Caco-2 (cell line): ENCODE measurements at regions not wholly inside any gene's neighbourhood (a gene's known extent, or its start where the extent isn't known, plus 50 kb on each side); places are given as distances from the start of the nearest gene placed in this dataset.

Source experiments
- BruUV-seq: library from RNA; stranded (reverse); fragments of 400-500 nt; replicated peaks from 2 replicates; lab custom pipeline; 2021; lab: Mats Ljungman, UMichigan
- CTCF ChIA-PET: fragments of 300-600 bp; sonication (Branson Sonifier 250); formaldehyde crosslinking; loops from one replicate; lab custom pipeline; 2022; ENCODE audit warnings: antibody characterized with exemption; lab: Charles Lee
- POLR2A ChIA-PET: fragments of 300-600 bp; sonication (Branson Sonifier 250); formaldehyde crosslinking; loops from one replicate; lab custom pipeline; 2022; ENCODE audit warnings: antibody characterized with exemption; lab: Charles Lee
- DNase-seq, 2 experiments: peaks; one replicate each; pipeline versions ENCODE4 v3.0.0 to v3.0.0-alpha.2; 2020 to 2022
- H3K27me3 ChIP-seq: replicated peaks from 2 replicates; pipeline ENCODE4 v1.6.0; 2011; ENCODE audit warnings: low read length; ENCODE audit not compliant: control insufficient read depth, insufficient read depth
- H3K36me3 ChIP-seq: 2 replicates; pipeline ENCODE4 v1.5.1; 2011; ENCODE audit warnings: low read length; ENCODE audit not compliant: control insufficient read depth, insufficient read depth
- H3K4me1 ChIP-seq: fragments of 250-450 bp; sonication (Bioruptor Pico); 2 replicates; pipeline ENCODE4 v1.5.1; 2020; ENCODE audit warnings: mild to moderate bottlenecking
- H3K4me3 ChIP-seq: 2 replicates; pipeline ENCODE4 v1.5.1; 2011; ENCODE audit warnings: low read depth, mild to moderate bottlenecking, control low read depth, low read length
- H3K9me3 ChIP-seq: fragments of 250-450 bp; sonication (Bioruptor Pico); 2 replicates; pipeline ENCODE4 v1.5.1; 2020; ENCODE audit warnings: mild to moderate bottlenecking, moderate library complexity
- H3K27ac Mint-ChIP-seq: one replicate; pipeline ENCODE4 v1.8.0; 2022; ENCODE audit warnings: mixed read lengths; ENCODE audit not compliant: unreplicated experiment
- H3K27me3 Mint-ChIP-seq: one replicate; pipeline ENCODE4 v1.8.0; 2022; ENCODE audit warnings: mixed read lengths; ENCODE audit not compliant: insufficient read depth, unreplicated experiment
- H3K36me3 Mint-ChIP-seq: one replicate; pipeline ENCODE4 v1.8.0; 2022; ENCODE audit warnings: mild to moderate bottlenecking, mixed read lengths; ENCODE audit not compliant: insufficient read depth, unreplicated experiment
- H3K4me1 Mint-ChIP-seq: one replicate; pipeline ENCODE4 v1.8.0; 2022; ENCODE audit warnings: low read depth, mixed read lengths; ENCODE audit not compliant: unreplicated experiment
- H3K4me3 Mint-ChIP-seq: one replicate; pipeline ENCODE4 v1.8.0; 2022; ENCODE audit warnings: mild to moderate bottlenecking, moderate library complexity, mixed read lengths; ENCODE audit not compliant: unreplicated experiment
- H3K9me3 Mint-ChIP-seq: one replicate; pipeline ENCODE4 v1.8.0; 2022; ENCODE audit warnings: mixed read lengths; ENCODE audit not compliant: unreplicated experiment
- intact Hi-C: fragments of 100-400 bp; cut with micrococcal nuclease; formaldehyde crosslinking; loops from one replicate; pipeline ENCODE4 v1.10.0; 2022; ENCODE audit not compliant: unreplicated experiment
- TF ChIP-seq, protein P1 (sequence below), 2 experiments: fragments of 200-600 bp in 1 of 2; IDR thresholded peaks; 1 replicate in 1 of 2; 2 replicates in 1 of 2; pipeline versions ENCODE4 v1.5.1 to v1.8.0; 2011 to 2022; ENCODE audit warnings: antibody characterized with exemption in 1 of 2, control low read depth in 1 of 2, inconsistent platforms in 1 of 2, low read depth in 1 of 2, low read length in 1 of 2, mild to moderate bottlenecking in 1 of 2, moderate library complexity in 1 of 2; ENCODE audit not compliant: insufficient read depth in 1 of 2, severe bottlenecking in 1 of 2, unreplicated experiment in 1 of 2

DNA sequence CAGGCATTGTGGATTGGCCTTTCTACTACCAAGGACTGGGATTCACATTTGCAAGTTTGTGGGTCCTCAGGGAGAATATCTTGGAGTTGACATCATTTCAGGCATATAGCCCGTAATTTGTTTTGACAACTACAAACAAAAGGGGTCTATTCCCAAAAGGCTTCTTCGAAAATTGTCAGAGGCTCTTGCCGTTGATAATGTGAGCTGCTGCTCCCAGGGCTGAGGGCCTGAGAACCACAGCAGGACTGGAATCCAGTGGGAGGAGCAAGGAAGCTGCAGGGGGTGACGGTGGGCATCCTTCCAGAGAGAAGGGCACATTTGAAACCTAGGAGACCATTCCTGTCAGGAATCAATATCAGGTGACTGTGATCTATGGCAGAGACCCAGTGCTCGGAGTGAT, 761.6 kb upstream of the RBFOX1 start:
- no TSS peak for BruUV-seq
- CTCF ChIA-PET, result no interaction called here

DNA sequence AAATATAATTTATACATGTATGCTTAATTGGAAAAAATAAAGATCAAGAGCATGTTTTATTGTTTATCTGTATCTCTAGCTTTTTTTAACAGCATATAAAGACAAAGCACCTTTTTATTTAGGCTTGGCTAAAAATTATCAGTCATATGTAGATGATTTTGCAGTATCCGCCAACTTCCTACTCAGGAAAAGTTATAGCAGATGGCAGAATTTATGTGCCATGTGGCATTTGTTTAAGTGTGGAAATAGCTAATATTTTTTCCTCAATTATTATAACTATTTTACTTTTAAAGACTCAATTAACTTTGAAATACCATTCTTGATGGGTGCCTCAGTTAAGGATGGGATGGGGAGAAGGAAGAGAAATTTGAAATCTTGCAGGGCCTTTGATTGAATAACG, 762.1 kb upstream of the RBFOX1 start:
- Mint-ChIP-seq H3K27me3 (peaks cover 6% of the 10 kb centered on the region), H3K9me3 (no peaks in the 10 kb centered on the region), H3K36me3 (no peaks in the 10 kb centered on the region), H3K4me1 (no peaks in the 10 kb centered on the region), H3K4me3 (no peak overlapping the region), H3K27ac (no peak overlapping the region)
- TF ChIP-seq, protein P1, sequence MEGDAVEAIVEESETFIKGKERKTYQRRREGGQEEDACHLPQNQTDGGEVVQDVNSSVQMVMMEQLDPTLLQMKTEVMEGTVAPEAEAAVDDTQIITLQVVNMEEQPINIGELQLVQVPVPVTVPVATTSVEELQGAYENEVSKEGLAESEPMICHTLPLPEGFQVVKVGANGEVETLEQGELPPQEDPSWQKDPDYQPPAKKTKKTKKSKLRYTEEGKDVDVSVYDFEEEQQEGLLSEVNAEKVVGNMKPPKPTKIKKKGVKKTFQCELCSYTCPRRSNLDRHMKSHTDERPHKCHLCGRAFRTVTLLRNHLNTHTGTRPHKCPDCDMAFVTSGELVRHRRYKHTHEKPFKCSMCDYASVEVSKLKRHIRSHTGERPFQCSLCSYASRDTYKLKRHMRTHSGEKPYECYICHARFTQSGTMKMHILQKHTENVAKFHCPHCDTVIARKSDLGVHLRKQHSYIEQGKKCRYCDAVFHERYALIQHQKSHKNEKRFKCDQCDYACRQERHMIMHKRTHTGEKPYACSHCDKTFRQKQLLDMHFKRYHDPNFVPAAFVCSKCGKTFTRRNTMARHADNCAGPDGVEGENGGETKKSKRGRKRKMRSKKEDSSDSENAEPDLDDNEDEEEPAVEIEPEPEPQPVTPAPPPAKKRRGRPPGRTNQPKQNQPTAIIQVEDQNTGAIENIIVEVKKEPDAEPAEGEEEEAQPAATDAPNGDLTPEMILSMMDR (IDR thresholded peaks at IDR 0.05; ENCODE audit: insufficient read depth in 1 of 2, low read depth in 1 of 2, low read length in 1 of 2, severe bottlenecking in 1 of 2, unreplicated experiment in 1 of 2), result no peak
- BruUV-seq, result no TSS peak
- no peaks in the 10 kb centered on the region for H3K36me3 ChIP-seq
- no peaks in the 10 kb centered on the region for H3K9me3 ChIP-seq
- DNase-seq, result no peak
- ChIA-PET CTCF (no interaction called here), POLR2A (no interaction called here)
- no peak overlapping the region for H3K4me3 ChIP-seq
- H3K4me1 ChIP-seq, result no peaks in the 10 kb centered on the region
- no peaks in the 10 kb centered on the region for H3K27me3 ChIP-seq
- intact Hi-C loops, result no loop called here

More for the DNA sequence above, 761.6 kb upstream of the RBFOX1 start:
- Mint-ChIP-seq H3K4me3 (no peak overlapping the region), H3K27me3 (peaks cover 6% of the 10 kb centered on the region), H3K36me3 (no peaks in the 10 kb centered on the region), H3K4me1 (no peaks in the 10 kb centered on the region), H3K9me3 (no peaks in the 10 kb centered on the region), H3K27ac (no peak overlapping the region)
- intact Hi-C loops, result no loop called here
- H3K36me3 ChIP-seq, result no peaks in the 10 kb centered on the region
- H3K4me1 ChIP-seq, result no peaks in the 10 kb centered on the region
- POLR2A ChIA-PET, result no interaction called here
- no peak for DNase-seq
- TF ChIP-seq, protein P1 (IDR thresholded peaks at IDR 0.05; ENCODE audit: insufficient read depth in 1 of 2, low read depth in 1 of 2, low read length in 1 of 2, severe bottlenecking in 1 of 2, unreplicated experiment in 1 of 2), result no peak
- H3K9me3 ChIP-seq, result no peaks in the 10 kb centered on the region
- no peak overlapping the region for H3K4me3 ChIP-seq
- no peaks in the 10 kb centered on the region for H3K27me3 ChIP-seq

DNA sequence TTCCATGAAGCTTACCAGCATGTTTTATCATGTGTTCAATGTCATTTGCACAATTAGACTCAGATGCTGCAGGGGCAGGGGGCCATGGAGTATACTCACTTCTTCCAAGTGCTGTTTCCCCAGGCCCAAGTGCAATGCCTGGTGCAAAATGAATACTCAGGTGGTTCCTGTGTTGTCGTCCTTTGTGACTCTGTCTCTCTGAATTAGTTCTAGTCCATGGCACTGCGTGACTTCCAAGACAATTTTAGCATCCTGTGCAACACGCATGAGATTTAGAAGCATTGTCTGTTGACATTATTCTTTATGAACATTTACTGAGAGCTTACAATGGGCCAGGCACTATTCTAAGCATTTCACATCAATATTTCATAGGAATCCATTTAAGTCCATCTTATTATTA, 769.7 kb upstream of the RBFOX1 start:
- Histone ChIP-seq H3K27me3 (no peaks in the 10 kb centered on the region), H3K4me1 (no peaks in the 10 kb centered on the region), H3K36me3 (no peaks in the 10 kb centered on the region), H3K4me3 (no peak overlapping the region), H3K9me3 (no peaks in the 10 kb centered on the region)
- no TSS peak for BruUV-seq
- no peak for DNase-seq
- POLR2A ChIA-PET, result no interaction called here
- no peaks in the 10 kb centered on the region for H3K4me1 Mint-ChIP-seq
- H3K9me3 Mint-ChIP-seq, result no peaks in the 10 kb centered on the region
- TF ChIP-seq, protein P1 (IDR thresholded peaks at IDR 0.05; ENCODE audit: insufficient read depth in 1 of 2, low read depth in 1 of 2, low read length in 1 of 2, severe bottlenecking in 1 of 2, unreplicated experiment in 1 of 2), result no peak
- intact Hi-C loops, result no loop called here
- no peak overlapping the region for H3K27ac Mint-ChIP-seq
- no peak overlapping the region for H3K4me3 Mint-ChIP-seq
- peaks cover 9% of the 10 kb centered on the region for H3K27me3 Mint-ChIP-seq
- CTCF ChIA-PET, result no interaction called here
- H3K36me3 Mint-ChIP-seq, result no peaks in the 10 kb centered on the region
